Esophagus (tissue), 2 donors: ENCODE measurements at regions not wholly inside any gene's neighbourhood (a gene's known extent, or its start where the extent isn't known, plus 50 kb on each side); places are given as distances from the start of the nearest gene placed in this dataset.
"Not testable (repeated sequence)": the region's sequence is repeated elsewhere in the genome, so short reads cannot be mapped to it uniquely, and the experiment has no call there.

Source experiments
- H3K27ac ChIP-seq, 2 donors: one replicate each; pipeline ENCODE4 v1.5.1; 2013; ENCODE audit warnings: low read depth in 2 of 2, mild to moderate bottlenecking in 2 of 2, inconsistent platforms in 1 of 2, low read length in 1 of 2, moderate library complexity in 1 of 2
- H3K27me3 ChIP-seq, 2 donors: one replicate each; pipeline ENCODE4 v1.6.1; 2013; ENCODE audit warnings: low read length in 2 of 2, control low read depth in 1 of 2, mild to moderate bottlenecking in 1 of 2; ENCODE audit not compliant: insufficient read depth in 2 of 2, control insufficient read depth in 1 of 2
- H3K36me3 ChIP-seq, 2 donors: one replicate each; pipeline ENCODE4 v1.6.1; 2013; ENCODE audit warnings: low read length in 1 of 2; ENCODE audit not compliant: control insufficient read depth in 2 of 2, insufficient read depth in 2 of 2
- H3K4me1 ChIP-seq, 2 donors: one replicate each; pipeline ENCODE4 v1.6.1; 2013; ENCODE audit warnings: low read length in 1 of 2; ENCODE audit not compliant: control insufficient read depth in 2 of 2, insufficient read depth in 2 of 2
- H3K4me3 ChIP-seq, 2 donors: one replicate each; pipeline ENCODE4 v1.5.1; 2013; ENCODE audit warnings: low read length in 2 of 2, mild to moderate bottlenecking in 2 of 2, low read depth in 1 of 2, moderate library complexity in 1 of 2
- H3K9me3 ChIP-seq, 2 donors: one replicate each; pipeline ENCODE4 v1.6.1; 2013; ENCODE audit warnings: mild to moderate bottlenecking in 2 of 2, low read depth in 1 of 2, low read length in 1 of 2, moderate library complexity in 1 of 2; ENCODE audit not compliant: control insufficient read depth in 2 of 2, insufficient read depth in 1 of 2
- whole genome bisulfite sequencing, 2 donors: extraction: QIAGEN DNeasy Blood & Tissue Kit; methylation state at CpG; one replicate each; pipeline ENCODE4 v1.1.7; 2013; 5-methylcytosine and 5-hydroxymethylcytosine counted together
- donor health status: healthy with polysubstance abuse.
- donor health status: Bipolar disorder and iron deficiency.

DNA sequence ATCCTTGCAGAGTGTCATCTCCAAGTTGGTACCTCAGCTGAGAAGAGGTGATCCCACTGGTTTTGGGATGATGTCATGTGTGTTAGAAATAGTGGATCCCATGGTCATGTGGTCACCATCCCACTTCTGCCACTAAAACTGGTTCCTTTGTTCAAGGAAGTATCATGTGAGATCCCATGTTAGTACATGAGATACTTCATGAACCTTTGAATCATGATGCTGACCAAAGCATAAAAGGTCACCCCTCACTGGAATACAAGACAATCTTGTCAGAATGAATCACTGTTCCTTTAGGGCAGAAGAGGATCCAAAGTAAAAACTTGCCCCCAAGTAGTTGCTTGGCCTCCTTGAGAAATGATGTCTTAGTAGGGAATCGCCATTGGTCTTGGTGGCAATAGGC is 150.9 kb upstream of the MOCS2 start:
- WGBS, 2 donors, result 88 to 98% methylated on average over 1 of the region's 1 CpG
- Histone ChIP-seq H3K9me3 (no peaks in the 10 kb centered on the region), H3K4me1 (no peaks in the 10 kb centered on the region), H3K36me3 (no peaks in the 10 kb centered on the region), H3K4me3 (no peak overlapping the region), H3K27me3 (no peaks in the 10 kb centered on the region), H3K27ac (no peak overlapping the region)

DNA sequence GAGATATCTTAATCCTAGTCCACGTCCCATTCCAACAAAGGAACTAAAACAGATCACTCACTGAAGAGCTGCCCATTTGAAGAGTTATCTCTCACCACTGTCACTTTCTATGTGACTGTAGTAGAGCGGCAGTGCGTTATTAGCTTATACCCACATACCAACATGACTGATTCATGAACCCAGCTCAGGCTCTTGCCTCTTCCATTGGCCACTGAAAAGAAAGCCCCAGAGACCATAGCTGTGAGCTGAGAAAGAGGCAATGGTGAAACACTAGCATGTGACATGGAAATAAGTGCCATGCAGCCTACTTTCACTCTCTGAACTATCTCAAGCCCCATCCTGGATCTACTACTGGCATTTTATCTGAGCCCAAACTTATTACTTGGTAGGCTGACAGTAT is 151.7 kb upstream of the MOCS2 start:
- H3K4me3 ChIP-seq, result no peak overlapping the region
- no peaks in the 10 kb centered on the region for H3K9me3 ChIP-seq
- no peaks in the 10 kb centered on the region for H3K36me3 ChIP-seq
- 81 to 89% methylated on average over 3 of the region's 3 CpGs for WGBS, 2 donors
- H3K27ac ChIP-seq, result no peak overlapping the region
- H3K27me3 ChIP-seq, result no peaks in the 10 kb centered on the region
- no peaks in the 10 kb centered on the region for H3K4me1 ChIP-seq

DNA sequence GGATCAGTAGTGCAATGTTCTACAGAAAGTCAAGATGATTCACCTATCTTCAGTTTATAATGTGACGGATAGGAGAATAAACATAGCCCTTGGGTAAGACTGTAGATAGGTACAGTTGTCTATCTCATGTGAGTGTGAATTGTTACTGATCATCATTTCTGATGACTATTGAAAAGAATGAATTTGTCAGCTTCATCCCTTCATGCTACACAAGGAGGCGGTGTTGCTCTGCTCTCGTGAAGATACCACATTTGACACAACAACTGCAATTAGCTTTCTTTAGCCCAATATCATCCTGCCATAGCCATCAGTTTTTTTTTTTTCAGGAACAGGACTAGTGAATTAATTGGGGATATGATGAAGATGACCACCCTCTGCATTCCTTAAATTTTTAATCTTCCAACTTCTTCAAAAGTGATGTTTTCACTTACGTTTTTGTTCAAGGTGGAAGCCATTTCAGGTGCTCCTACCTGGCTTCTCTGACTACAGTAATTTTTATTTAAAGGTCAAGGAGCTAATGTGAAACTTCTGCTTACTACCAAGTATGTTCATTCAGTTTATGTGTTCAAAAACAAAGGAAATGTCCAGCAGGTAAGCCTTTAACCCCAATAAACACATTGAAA is 152.9 kb upstream of the MOCS2 start:
- 85 to 88% methylated on average over 4 of the region's 4 CpGs for WGBS, 2 donors
- Histone ChIP-seq H3K4me3 (no peak overlapping the region), H3K9me3 (no peaks in the 10 kb centered on the region), H3K27me3 (no peaks in the 10 kb centered on the region), H3K27ac (no peak overlapping the region), H3K4me1 (no peaks in the 10 kb centered on the region), H3K36me3 (no peaks in the 10 kb centered on the region)

DNA sequence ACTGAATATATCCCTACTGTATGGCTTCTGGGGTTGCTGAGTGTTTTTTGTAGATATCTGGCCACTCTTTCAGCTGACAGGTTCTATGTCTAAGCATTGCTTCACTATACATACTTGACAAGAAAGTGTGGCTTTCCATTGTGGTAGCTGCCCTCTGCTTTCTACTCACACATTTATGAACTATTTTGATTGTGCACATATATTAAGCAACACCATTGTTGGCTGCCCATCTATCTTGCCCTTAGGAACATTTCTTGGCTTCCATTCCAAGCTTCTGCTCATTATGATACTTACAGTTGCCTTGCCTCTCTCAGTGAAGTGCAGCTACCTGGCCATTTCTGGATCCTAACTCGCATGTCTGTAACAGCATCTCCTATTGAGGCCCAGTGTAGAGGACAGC is 153.6 kb upstream of the MOCS2 start:
- WGBS, 2 donors, result 81 to 95% methylated on average over 1 of the region's 1 CpG
- Histone ChIP-seq H3K4me1 (no peaks in the 10 kb centered on the region), H3K4me3 (no peak overlapping the region), H3K27me3 (no peaks in the 10 kb centered on the region), H3K27ac (no peak overlapping the region), H3K9me3 (peaks cover 0 to 3% of the 10 kb centered on the region in 2 donors), H3K36me3 (no peaks in the 10 kb centered on the region)

- 62 to 80% methylated on average over 2 of the region's 2 CpGs for WGBS, 2 donors
- Histone ChIP-seq H3K9me3 (peaks cover 0 to 4% of the 10 kb centered on the region in 2 donors), H3K27ac (no peak overlapping the region), H3K4me3 (no peak overlapping the region), H3K27me3 (no peaks in the 10 kb centered on the region), H3K4me1 (no peaks in the 10 kb centered on the region), H3K36me3 (no peaks in the 10 kb centered on the region)
Measured at GRCh38 chr5:53265043-53265442, 155.5 kb upstream of the MOCS2 start.

DNA sequence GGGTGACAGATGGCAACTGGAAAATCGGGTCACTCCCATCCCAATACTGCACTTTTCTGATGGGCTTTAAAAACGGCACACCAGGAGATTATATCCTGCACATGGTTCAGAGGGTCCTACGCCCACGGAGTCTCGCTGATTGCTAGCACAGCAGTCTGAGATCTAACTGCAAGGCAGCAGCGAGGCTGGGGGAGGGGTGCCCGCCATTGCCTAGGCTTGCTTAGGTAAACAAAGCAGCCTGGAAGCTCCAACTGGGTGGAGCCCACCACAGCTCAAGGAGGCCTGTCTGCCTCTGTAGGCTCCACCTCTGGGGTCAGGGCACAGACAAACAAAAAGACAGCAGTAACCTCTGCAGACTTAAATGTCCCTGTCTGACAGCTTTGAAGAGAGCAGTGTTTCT is 158.7 kb upstream of the MOCS2 start:
- 82 to 84% methylated on average over 7 of the region's 7 CpGs for WGBS, 2 donors
- not testable (repeated sequence) for H3K27me3 ChIP-seq, H3K4me1 ChIP-seq, H3K27ac ChIP-seq, H3K4me3 ChIP-seq, H3K36me3 ChIP-seq, H3K9me3 ChIP-seq

DNA sequence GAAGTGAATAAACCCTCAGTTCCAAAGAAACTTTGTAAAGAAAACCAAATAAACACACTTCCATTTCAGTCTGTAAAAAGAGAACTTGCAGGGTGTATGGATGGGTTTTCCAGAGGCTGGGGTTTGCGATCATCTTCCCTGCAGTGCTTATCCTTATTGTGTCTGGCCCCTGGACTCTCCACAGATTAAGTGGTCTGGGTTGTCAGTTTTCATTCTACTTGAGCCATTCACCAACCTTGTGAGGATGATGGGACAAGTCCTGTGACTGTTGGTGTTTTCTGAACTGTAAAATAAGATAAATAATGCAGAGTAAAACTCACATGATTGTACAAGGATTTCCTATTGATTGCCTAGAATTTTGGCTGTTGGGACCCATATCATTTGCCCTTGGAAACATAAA is 166.1 kb upstream of the MOCS2 start:
- H3K9me3 ChIP-seq, result no peaks in the 10 kb centered on the region
- H3K27ac ChIP-seq, result no peak overlapping the region
- 80 to 92% methylated on average over 1 of the region's 1 CpG for WGBS, 2 donors
- no peaks in the 10 kb centered on the region for H3K4me1 ChIP-seq
- H3K4me3 ChIP-seq, result no peak overlapping the region
- no peaks in the 10 kb centered on the region for H3K27me3 ChIP-seq
- no peaks in the 10 kb centered on the region for H3K36me3 ChIP-seq

DNA sequence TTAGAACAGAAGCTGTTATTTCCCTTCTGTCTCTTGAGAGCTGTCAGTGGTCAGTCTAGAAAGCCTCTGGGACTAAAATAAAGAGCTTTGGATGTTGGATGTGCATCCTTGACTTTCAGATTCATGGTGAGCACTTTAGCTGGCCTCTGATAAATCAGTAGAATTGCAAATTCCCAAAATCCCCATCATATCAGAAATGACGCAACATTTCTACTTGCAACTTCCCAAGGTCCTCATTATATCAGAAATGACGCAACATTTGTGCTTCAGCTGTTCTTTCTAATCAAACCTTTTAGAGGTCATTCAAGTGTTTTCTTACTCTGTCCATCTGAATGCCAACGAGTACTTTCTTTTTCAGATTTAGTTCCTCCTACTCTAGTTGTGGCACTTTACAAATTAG is 167.3 kb upstream of the MOCS2 start:
- Histone ChIP-seq H3K27ac (no peak overlapping the region), H3K9me3 (no peaks in the 10 kb centered on the region), H3K36me3 (no peaks in the 10 kb centered on the region), H3K4me3 (no peak overlapping the region), H3K27me3 (no peaks in the 10 kb centered on the region), H3K4me1 (no peaks in the 10 kb centered on the region)
- whole genome bisulfite sequencing, 2 donors, result 70 to 79% methylated on average over 3 of the region's 3 CpGs

- WGBS, 2 donors, result 74 to 77% methylated on average over 1 of the region's 1 CpG
- Histone ChIP-seq H3K9me3 (no peaks in the 10 kb centered on the region), H3K36me3 (no peaks in the 10 kb centered on the region), H3K4me1 (no peaks in the 10 kb centered on the region), H3K4me3 (no peak overlapping the region), H3K27ac (no peak overlapping the region), H3K27me3 (no peaks in the 10 kb centered on the region)
Measured at GRCh38 chr5:53277491-53277890, 167.9 kb upstream of the MOCS2 start.

DNA sequence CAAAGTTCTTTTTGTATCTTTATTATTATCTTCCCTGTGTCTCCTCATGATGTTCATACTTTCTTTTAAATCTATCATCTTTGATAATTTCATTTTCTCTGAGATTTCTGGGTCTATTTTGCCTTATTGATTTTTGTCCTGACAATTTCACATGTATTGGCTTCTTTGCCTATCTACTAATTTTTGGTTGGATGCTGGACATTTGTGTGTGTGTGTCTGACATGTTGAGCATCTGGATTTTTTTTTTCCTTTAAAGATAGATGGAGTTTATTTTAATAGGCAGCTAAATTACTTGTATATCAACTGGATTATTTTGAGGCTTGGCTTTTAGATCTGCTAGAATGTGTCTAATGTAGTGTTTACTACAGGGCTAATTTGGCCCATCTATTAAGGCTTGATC is 178.0 kb upstream of the MOCS2 start:
- Histone ChIP-seq H3K27me3 (no peaks in the 10 kb centered on the region), H3K9me3 (no peaks in the 10 kb centered on the region), H3K4me1 (no peaks in the 10 kb centered on the region), H3K27ac (no peak overlapping the region), H3K36me3 (no peaks in the 10 kb centered on the region), H3K4me3 (no peak overlapping the region)
